ENCODE measurements at regions not wholly inside any gene's neighbourhood (a gene's known extent, or its start where the extent isn't known, plus 50 kb on each side); places are given as distances from the start of the nearest gene placed in this dataset.
A peak's percentile ranks its signal among the peaks of the same experiment; 100 is the strongest.

DNA sequence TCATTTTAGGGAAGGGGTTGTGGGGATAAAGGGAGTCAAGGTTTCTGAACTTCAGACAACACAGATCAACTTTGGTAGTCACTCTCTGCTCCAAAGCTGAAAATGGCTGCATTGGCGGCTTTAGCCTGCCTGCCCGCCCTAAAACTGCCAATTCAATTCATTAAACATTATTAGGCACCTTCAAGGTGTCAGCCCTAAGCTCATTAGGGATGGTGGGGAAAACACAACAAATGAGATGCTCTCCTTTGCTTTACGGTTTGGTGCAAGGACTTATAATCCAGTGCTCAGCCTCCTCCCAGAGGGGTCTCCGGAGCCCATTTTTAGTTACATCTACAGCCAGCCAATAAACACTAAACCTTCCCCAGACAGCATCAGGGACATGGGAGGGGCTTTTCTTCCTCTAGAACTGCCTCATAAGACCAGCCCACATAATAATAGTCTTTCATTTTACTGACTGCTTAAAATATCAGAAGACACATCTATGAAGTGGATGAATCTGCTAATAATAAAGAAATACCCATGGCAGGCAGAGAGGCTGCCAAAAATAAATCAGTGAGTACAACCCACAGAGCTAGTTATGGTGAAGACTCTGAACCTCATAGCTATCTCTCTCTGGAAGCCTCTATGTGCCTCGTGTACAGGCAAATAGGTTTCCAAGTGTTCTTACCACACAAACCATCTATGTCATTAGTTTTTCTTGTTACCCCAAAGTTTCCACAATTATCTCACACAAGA lies 102.8 kb upstream of the NCAM1 start:
- DNase-seq: no peak

GRCh38 chr11:112859787-112860186 lies 101.4 kb upstream of the NCAM1 start:
- Mint-ChIP-seq H3K4me1 (peaks cover 2 to 18% of the 10 kb centered on the region in 2 donors), H3K27ac (no peak overlapping the region), H3K4me3 (no peak overlapping the region), H3K9me3 (peaks cover 6 to 28% (median 20%) of the 10 kb centered on the region in 6 donors), H3K36me3 (peaks cover 8 to 16% (median 10%) of the 10 kb centered on the region in 3 donors), H3K27me3 (ENCODE audit: low read depth in 3 of 3) (peaks cover 0 to 9% (median 2%) of the 10 kb centered on the region in 3 donors)
- DNase-seq: no peak

More for the DNA sequence above, 102.8 kb upstream of the NCAM1 start:
- no peak overlapping the region for H3K4me3 Mint-ChIP-seq
- peaks cover 2 to 19% of the 10 kb centered on the region in 2 donors for H3K4me1 Mint-ChIP-seq
- peaks cover 0 to 7% (median 2%) of the 10 kb centered on the region in 3 donors for H3K27me3 Mint-ChIP-seq (ENCODE audit: low read depth in 3 of 3)
- peaks cover 8 to 16% (median 10%) of the 10 kb centered on the region in 3 donors for H3K36me3 Mint-ChIP-seq
- H3K27ac Mint-ChIP-seq: no peak overlapping the region
- peaks cover 6 to 28% (median 20%) of the 10 kb centered on the region in 6 donors for H3K9me3 Mint-ChIP-seq

DNA sequence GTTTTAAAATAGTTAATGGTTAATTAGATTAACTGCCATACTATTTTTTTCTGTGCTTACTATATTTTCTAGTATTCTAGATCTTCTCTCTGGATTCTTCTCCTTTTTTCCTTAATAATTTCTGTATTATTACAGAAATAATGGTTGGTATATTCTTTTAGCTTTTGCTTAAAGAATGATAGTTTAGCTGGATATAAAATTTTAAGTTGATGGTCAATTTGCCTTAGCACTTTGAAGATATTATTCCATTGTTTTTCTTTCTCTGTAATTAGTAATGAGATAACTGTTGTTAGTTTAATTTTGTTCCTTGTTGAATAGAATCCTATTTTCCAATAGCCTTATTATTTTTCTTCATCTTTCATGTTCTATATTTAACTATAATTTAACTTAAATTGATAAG lies 99.9 kb upstream of the NCAM1 start:
- Mint-ChIP-seq H3K27ac (no peak overlapping the region), H3K4me3 (no peak overlapping the region), H3K27me3 (ENCODE audit: low read depth in 3 of 3) (peaks cover 0 to 7% (median 2%) of the 10 kb centered on the region in 3 donors), H3K36me3 (peaks cover 6 to 16% (median 8%) of the 10 kb centered on the region in 3 donors), H3K4me1 (peaks cover 2 to 10% of the 10 kb centered on the region in 2 donors), H3K9me3 (peaks cover 6 to 28% (median 20%) of the 10 kb centered on the region in 6 donors)
- no peak for DNase-seq

DNA sequence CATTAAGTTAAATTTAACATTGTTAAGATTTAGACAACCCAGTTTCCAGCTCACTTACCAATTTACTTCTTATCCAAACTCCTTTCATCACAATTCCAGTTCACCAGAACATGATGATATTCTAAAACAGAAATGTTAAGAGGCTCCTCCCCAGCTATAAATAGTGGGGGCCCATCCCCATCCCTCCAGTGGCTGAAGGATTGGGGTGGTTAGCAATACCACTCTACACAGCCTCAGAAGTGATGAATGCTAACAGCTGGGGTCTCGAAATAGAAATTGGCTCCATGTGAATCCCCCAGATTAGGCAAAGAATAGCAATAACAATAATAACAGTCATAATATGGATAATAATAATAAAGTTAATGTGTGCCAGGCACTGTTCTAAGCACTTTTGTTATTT lies 97.9 kb upstream of the NCAM1 start:
- Mint-ChIP-seq H3K36me3 (peaks cover 8 to 16% (median 10%) of the 10 kb centered on the region in 3 donors), H3K9me3 (peaks cover 6 to 28% (median 20%) of the 10 kb centered on the region in 6 donors), H3K27ac (no peak overlapping the region), H3K27me3 (ENCODE audit: low read depth in 3 of 3) (peaks cover 0 to 2% (median 0%) of the 10 kb centered on the region in 3 donors), H3K4me1 (peaks cover 0 to 5% of the 10 kb centered on the region in 2 donors), H3K4me3 (no peak overlapping the region)
- no peak for DNase-seq

- Mint-ChIP-seq H3K27ac (no peak overlapping the region), H3K27me3 (ENCODE audit: low read depth in 3 of 3) (peaks cover 0 to 2% (median 0%) of the 10 kb centered on the region in 3 donors), H3K36me3 (peaks cover 6 to 12% (median 8%) of the 10 kb centered on the region in 3 donors), H3K4me3 (no peak overlapping the region), H3K9me3 (peaks cover 6 to 28% (median 18%) of the 10 kb centered on the region in 6 donors), H3K4me1 (peaks cover 0 to 5% of the 10 kb centered on the region in 2 donors)
- no peak for DNase-seq
These were observed 96.5 kb upstream of the NCAM1 start for GRCh38 chr11:112864672-112865071.

GRCh38 chr11:112871909-112872500 lies 89.2 kb upstream of the NCAM1 start:
- peaks cover 0 to 1% (median 0%) of the 10 kb centered on the region in 3 donors for H3K27me3 Mint-ChIP-seq (ENCODE audit: low read depth in 3 of 3)
- peaks cover 0 to 7% (median 0%) of the 10 kb centered on the region in 3 donors for H3K36me3 Mint-ChIP-seq
- H3K27ac Mint-ChIP-seq: no peak overlapping the region
- H3K4me1 Mint-ChIP-seq: peaks cover 5 to 27% of the 10 kb centered on the region in 2 donors
- H3K4me3 Mint-ChIP-seq: no peak overlapping the region
- H3K9me3 Mint-ChIP-seq: no peaks in the 10 kb centered on the region
- no peak for DNase-seq

GRCh38 chr11:112874980-112875379 lies 86.2 kb upstream of the NCAM1 start:
- H3K9me3 Mint-ChIP-seq: no peaks in the 10 kb centered on the region
- peaks cover 0 to 6% (median 0%) of the 10 kb centered on the region in 3 donors for H3K36me3 Mint-ChIP-seq
- peak in 1 of 3 donors; percentile 18 for DNase-seq
- peak overlapping the region; percentile 19 to 92 (median 68) for H3K27ac Mint-ChIP-seq
- peaks cover 0 to 1% (median 0%) of the 10 kb centered on the region in 3 donors for H3K27me3 Mint-ChIP-seq (ENCODE audit: low read depth in 3 of 3)
- peak overlapping the region; percentile 18 to 66 (median 38) for H3K4me3 Mint-ChIP-seq
- H3K4me1 Mint-ChIP-seq: peaks cover 5 to 57% of the 10 kb centered on the region in 2 donors

- H3K9me3 Mint-ChIP-seq: no peaks in the 10 kb centered on the region
- H3K27ac Mint-ChIP-seq: peak overlapping the region in 4 of 6 donors; percentile 44 to 87 (median 71)
- H3K27me3 Mint-ChIP-seq (ENCODE audit: low read depth in 3 of 3): peaks cover 0 to 6% (median 0%) of the 10 kb centered on the region in 3 donors
- peak overlapping the region in 2 of 5 donors; percentile 59 to 76 for H3K4me3 Mint-ChIP-seq
- no peak for DNase-seq
- peaks cover 5 to 75% of the 10 kb centered on the region in 2 donors for H3K4me1 Mint-ChIP-seq
- H3K36me3 Mint-ChIP-seq: peaks cover 0 to 6% (median 0%) of the 10 kb centered on the region in 3 donors
These were observed 83.6 kb upstream of the NCAM1 start for GRCh38 chr11:112877581-112877980.

DNA sequence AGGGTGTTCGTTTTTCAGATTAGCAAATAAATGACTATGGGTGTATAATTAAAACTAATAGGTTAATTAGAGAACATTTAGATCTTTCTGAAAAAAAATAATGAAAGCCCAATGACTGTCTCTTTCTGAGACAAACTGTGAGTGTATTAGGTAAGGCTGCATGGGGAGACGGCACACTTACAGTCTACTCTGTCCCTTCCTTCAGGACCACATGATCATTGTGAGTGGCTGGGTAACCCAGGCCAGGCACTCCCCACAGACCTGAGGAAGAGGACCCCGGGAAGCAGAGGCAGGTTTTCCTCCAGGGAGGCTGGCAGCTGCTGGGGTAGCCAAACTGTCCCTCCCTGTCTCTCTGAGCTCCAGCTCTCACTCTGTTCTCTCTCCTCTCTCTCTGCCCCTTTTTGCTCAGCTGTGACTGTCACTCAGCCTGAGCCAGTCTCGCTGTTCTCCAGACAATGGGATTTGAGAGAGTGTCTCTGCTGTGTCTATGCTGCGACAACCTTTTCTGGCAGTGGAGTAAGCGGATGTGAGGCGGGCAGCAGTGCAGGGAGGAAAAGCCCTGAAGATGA lies 83.1 kb upstream of the NCAM1 start:
- Mint-ChIP-seq H3K36me3 (peaks cover 0 to 6% (median 0%) of the 10 kb centered on the region in 3 donors), H3K9me3 (no peaks in the 10 kb centered on the region), H3K4me1 (peaks cover 5 to 73% of the 10 kb centered on the region in 2 donors), H3K4me3 (peak overlapping the region in 4 of 5 donors; percentile 19 to 83 (median 56)), H3K27me3 (ENCODE audit: low read depth in 3 of 3) (peaks cover 0 to 5% (median 0%) of the 10 kb centered on the region in 3 donors), H3K27ac (peak overlapping the region; percentile 57 to 91 (median 74))
- DNase-seq: no peak

DNA sequence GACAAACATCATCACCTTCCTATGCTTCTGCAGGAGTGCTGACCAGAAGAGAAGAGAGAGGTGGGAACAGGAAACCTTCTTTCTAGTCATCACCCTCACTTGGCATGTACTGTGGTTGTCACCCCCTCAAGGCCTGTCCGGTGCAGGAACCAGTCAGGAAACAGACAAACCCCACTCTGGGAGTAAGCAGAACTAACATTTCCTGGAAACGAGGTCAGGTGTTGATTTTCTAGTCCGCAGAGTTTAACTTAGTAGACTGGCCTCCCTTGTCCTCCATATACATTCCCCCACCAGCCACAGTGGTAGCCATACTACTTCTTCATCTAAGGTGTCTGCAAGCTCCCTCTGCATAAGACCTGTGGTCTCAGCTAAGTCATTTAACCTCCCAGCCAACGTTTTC lies 80.7 kb upstream of the NCAM1 start:
- H3K27me3 Mint-ChIP-seq (ENCODE audit: low read depth in 3 of 3): peaks cover 0 to 5% (median 0%) of the 10 kb centered on the region in 3 donors
- H3K36me3 Mint-ChIP-seq: no peaks in the 10 kb centered on the region
- peak overlapping the region in 5 of 6 donors; percentile 83 to 93 (median 89) for H3K27ac Mint-ChIP-seq
- H3K9me3 Mint-ChIP-seq: no peaks in the 10 kb centered on the region
- H3K4me1 Mint-ChIP-seq: peaks cover 0 to 63% of the 10 kb centered on the region in 2 donors
- H3K4me3 Mint-ChIP-seq: peak overlapping the region; percentile 76 to 84 (median 82)
- peak; percentile 69 to 76 (median 75) for DNase-seq

DNA sequence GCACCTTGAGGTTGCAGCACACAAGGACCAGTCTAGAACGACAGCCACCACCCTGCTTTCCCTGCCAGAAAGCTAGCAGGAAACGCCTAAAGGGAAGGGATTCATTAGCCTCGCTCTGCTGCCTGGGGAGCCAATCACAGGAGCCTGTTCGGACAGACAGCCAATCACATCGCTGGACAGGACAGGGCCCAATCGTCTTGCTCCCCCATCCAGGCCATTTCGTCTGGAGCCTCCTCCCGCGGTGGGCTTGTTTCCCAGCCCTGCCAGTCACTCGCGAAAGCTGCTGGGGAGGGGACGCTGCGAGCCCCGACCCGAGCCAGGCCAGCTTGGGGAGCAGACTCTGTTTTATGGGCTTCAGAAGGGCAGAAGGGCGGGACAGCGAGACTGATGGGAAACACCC lies 79.8 kb upstream of the NCAM1 start:
- peaks cover 0 to 59% of the 10 kb centered on the region in 2 donors for H3K4me1 Mint-ChIP-seq
- H3K27me3 Mint-ChIP-seq (ENCODE audit: low read depth in 3 of 3): peaks cover 0 to 5% (median 0%) of the 10 kb centered on the region in 3 donors
- H3K36me3 Mint-ChIP-seq: peaks cover 0 to 2% (median 0%) of the 10 kb centered on the region in 3 donors
- peak overlapping the region in 5 of 6 donors; percentile 83 to 93 (median 89) for H3K27ac Mint-ChIP-seq
- no peak for DNase-seq
- H3K4me3 Mint-ChIP-seq: peak overlapping the region; percentile 76 to 84 (median 82)
- no peaks in the 10 kb centered on the region for H3K9me3 Mint-ChIP-seq

DNA sequence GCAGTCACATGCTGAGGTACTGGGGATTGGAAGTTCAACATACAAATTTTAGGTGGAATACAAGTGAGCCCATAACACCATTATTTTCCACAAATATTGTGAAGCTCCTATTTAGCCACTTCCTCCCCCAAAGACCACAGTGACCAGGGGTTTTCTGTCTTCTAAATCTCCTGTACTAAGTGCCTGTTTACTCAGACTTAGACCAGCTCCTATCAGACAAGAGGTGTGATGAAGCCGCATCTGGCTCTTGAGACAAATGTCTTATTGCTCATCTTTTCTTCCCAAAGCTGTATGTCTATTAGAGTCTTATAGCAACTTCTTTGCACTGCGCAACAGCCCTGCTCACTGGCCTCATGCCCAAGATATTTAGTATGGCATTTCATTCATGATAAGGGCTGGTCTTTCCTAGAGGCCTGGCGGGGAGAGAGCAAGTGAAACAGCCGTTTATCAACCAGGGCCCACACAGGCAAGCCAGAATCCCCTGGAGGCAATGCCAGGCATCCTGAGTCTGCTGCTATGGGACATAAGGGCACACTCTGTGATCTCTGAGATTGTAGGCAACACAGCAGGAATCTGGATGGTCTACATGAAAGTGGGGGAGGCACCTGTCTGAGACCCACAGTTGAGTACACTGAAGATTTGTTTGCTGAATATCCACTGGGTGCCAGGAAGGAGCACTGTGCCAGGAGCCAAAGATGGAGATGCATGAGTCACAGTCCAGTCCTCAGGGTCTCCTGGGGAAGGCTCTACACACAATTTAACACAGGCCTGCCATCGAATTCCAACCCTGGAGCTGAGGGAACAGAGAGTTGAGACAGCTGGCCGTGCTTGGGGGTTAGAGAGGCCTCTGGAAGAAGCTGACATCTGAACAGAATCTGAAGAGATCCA lies 78.5 kb upstream of the NCAM1 start:
- Mint-ChIP-seq H3K4me1 (peaks cover 0 to 56% of the 10 kb centered on the region in 2 donors), H3K9me3 (no peaks in the 10 kb centered on the region), H3K36me3 (peaks cover 0 to 8% (median 0%) of the 10 kb centered on the region in 3 donors), H3K27me3 (ENCODE audit: low read depth in 3 of 3) (peaks cover 0 to 7% (median 2%) of the 10 kb centered on the region in 3 donors), H3K4me3 (no peak overlapping the region), H3K27ac (no peak overlapping the region)
- DNase-seq: peak; percentile 26 to 34 (median 30)
